NCI-H146 treated with DMSO at 0.1 percent for 48 hours (cell line): ENCODE measurements at regions not wholly inside any gene's neighbourhood (a gene's known extent, or its start where the extent isn't known, plus 50 kb on each side); places are given as distances from the start of the nearest gene placed in this dataset.

Experiments
- DNase-seq: peaks from one replicate; lab custom pipeline; 2025; ENCODE audit not compliant: unreplicated experiment; lab: John Stamatoyannopoulos, UW

GRCh38 chr6:100144991-100145390, 151.0 kb upstream of the MCHR2 start:
- no peak for DNase-seq

- DNase-seq, result peak; percentile 71
Measured at GRCh38 chr6:100138346-100139022, 144.5 kb upstream of the MCHR2 start.

GRCh38 chr6:100137759-100138158, 143.7 kb upstream of the MCHR2 start:
- DNase-seq, result no peak

- no peak for DNase-seq
Measured at GRCh38 chr6:100136590-100136989, 142.6 kb upstream of the MCHR2 start.

GRCh38 chr6:100135977-100136376, 142.0 kb upstream of the MCHR2 start:
- no peak for DNase-seq

- no peak for DNase-seq
Measured at GRCh38 chr6:100134703-100135102, 140.7 kb upstream of the MCHR2 start.

GRCh38 chr6:100134297-100134696, 140.3 kb upstream of the MCHR2 start:
- no peak for DNase-seq

- no peak for DNase-seq
Measured at GRCh38 chr6:100132005-100132404, 138.0 kb upstream of the MCHR2 start.

- DNase-seq, result no peak
Measured at GRCh38 chr6:100130630-100131029, 136.6 kb upstream of the MCHR2 start.

- DNase-seq, result no peak
Measured at GRCh38 chr6:100126790-100127484, 132.9 kb upstream of the MCHR2 start.

GRCh38 chr6:100121854-100122609, 128.0 kb upstream of the MCHR2 start:
- no peak for DNase-seq

GRCh38 chr6:100119261-100119660, 125.2 kb upstream of the MCHR2 start:
- no peak for DNase-seq

- DNase-seq, result no peak
Measured at GRCh38 chr6:100118301-100118700, 124.3 kb upstream of the MCHR2 start.

- no peak for DNase-seq
Measured at GRCh38 chr6:100117680-100118079, 123.7 kb upstream of the MCHR2 start.

- DNase-seq, result peak; percentile 20
Measured at GRCh38 chr6:100116411-100117194, 122.6 kb upstream of the MCHR2 start.

- no peak for DNase-seq
Measured at GRCh38 chr6:100115407-100116101, 121.5 kb upstream of the MCHR2 start.

- no peak for DNase-seq
Measured at GRCh38 chr6:100112855-100113508, 119.0 kb upstream of the MCHR2 start.

GRCh38 chr6:100105919-100106529, 112.0 kb upstream of the MCHR2 start:
- no peak for DNase-seq

GRCh38 chr6:100105138-100105537, 111.1 kb upstream of the MCHR2 start:
- DNase-seq, result no peak

- no peak for DNase-seq
Measured at GRCh38 chr6:100103931-100104330, 109.9 kb upstream of the MCHR2 start.
